PFSK-1 (cell line): ENCODE measurements at regions not wholly inside any gene's neighbourhood (a gene's known extent, or its start where the extent isn't known, plus 50 kb on each side); places are given as distances from the start of the nearest gene placed in this dataset.

ENCODE experiments used
- FOXP2 ChIP-seq: optimal IDR thresholded peaks from 2 replicates; pipeline ENCODE3; 2011; ENCODE audit warnings: borderline replicate concordance, control low read depth, inconsistent platforms; ENCODE audit not compliant: insufficient read depth; ENCODE audit errors: extremely low read length, extremely low read depth
- POLR2AphosphoS5 ChIP-seq: IDR thresholded peaks from 2 replicates; pipeline ENCODE4 v1.6.1; 2012; ENCODE audit warnings: low read depth, mild to moderate bottlenecking, control low read depth, low read length, moderate library complexity
- REST ChIP-seq, 2 experiments: IDR thresholded peaks; 2 replicates each; pipeline versions ENCODE4 v1.6.1 to v1.8.0; 2011 to 2012; ENCODE audit warnings: low read depth in 2 of 2, low read length in 2 of 2, control low read depth in 1 of 2, inconsistent platforms in 1 of 2, mild to moderate bottlenecking in 1 of 2, moderate library complexity in 1 of 2; ENCODE audit not compliant: insufficient read depth in 1 of 2
- SIN3A ChIP-seq: IDR thresholded peaks from 2 replicates; pipeline ENCODE4 v1.6.1; 2012; ENCODE audit warnings: mild to moderate bottlenecking, low read length, moderate library complexity, borderline replicate concordance; ENCODE audit not compliant: insufficient read depth
- TAF1 ChIP-seq: IDR thresholded peaks from 2 replicates; pipeline ENCODE4 v1.6.1; 2012; ENCODE audit warnings: low read length, control low read depth, borderline replicate concordance; ENCODE audit not compliant: insufficient read depth

- TF ChIP-seq REST (IDR thresholded peaks at IDR 0.05; ENCODE audit: insufficient read depth in 1 of 2, low read depth in 2 of 2, low read length in 2 of 2): no peak
- TF ChIP-seq SIN3A: no peak
- no peak for TF ChIP-seq POLR2AphosphoS5
- TF ChIP-seq TAF1: no peak
- TF ChIP-seq FOXP2: no peak
Observed at GRCh38 chr13:50214514-50214913, 199.3 kb downstream of the KCNRG start.
